Uterus (tissue), 3 donors: ENCODE measurements at regions not wholly inside any gene's neighbourhood (a gene's known extent, or its start where the extent isn't known, plus 50 kb on each side); places are given as distances from the start of the nearest gene placed in this dataset.

Experiments used
- DNase-seq, 2 donors: peaks; one replicate each; pipeline ENCODE4 v3.0.0-alpha.2; 2019 to 2020
- H3K27ac ChIP-seq, 2 donors: fragments of 200-600 bp; sonication (generic); 1 replicate in 1 of 2; 2 replicates in 1 of 2; pipeline ENCODE4 v1.5.1; 2016 to 2018
- H3K27me3 ChIP-seq, 2 donors: fragments of 200-600 bp; sonication (generic); one replicate each; pipeline ENCODE4 v1.5.1; 2018 to 2019; ENCODE audit warnings: control low read depth in 1 of 2
- H3K36me3 ChIP-seq, 2 donors: fragments of 200-600 bp; sonication (generic); one replicate each; pipeline ENCODE4 v1.5.1; 2019; ENCODE audit warnings: control low read depth in 1 of 2
- H3K4me1 ChIP-seq, 2 donors: fragments of 200-600 bp; sonication (generic); one replicate each; pipeline ENCODE4 v1.5.1; 2018 to 2019; ENCODE audit warnings: control low read depth in 1 of 2
- H3K4me3 ChIP-seq, 2 donors: fragments of 200-600 bp; sonication (generic); 1 replicate in 1 of 2; 2 replicates in 1 of 2; pipeline ENCODE4 v1.5.1; 2018 to 2019; ENCODE audit warnings: mild to moderate bottlenecking in 1 of 2
- H3K9me3 ChIP-seq, 2 donors: fragments of 200-600 bp; sonication (generic); one replicate each; pipeline ENCODE4 v1.5.1; 2019; ENCODE audit warnings: control low read depth in 1 of 2
- CTCF ChIP-seq, 4 experiments: fragments of 200-600 bp in 2 of 4; fragments of 450-650 bp in 2 of 4; sonication (generic) in 2 of 4; IDR thresholded peaks; one replicate each; pipeline ENCODE4 v1.5.1; 2016 to 2019; ENCODE audit warnings: antibody characterized with exemption in 4 of 4, mild to moderate bottlenecking in 2 of 4, moderate library complexity in 1 of 4
- POLR2A ChIP-seq, 2 donors: fragments of 450-650 bp; IDR thresholded peaks; one replicate each; pipeline ENCODE4 v1.6.1; 2016; ENCODE audit warnings: antibody characterized with exemption in 2 of 2, mild to moderate bottlenecking in 1 of 2, moderate library complexity in 1 of 2
- intact Hi-C: fragments of 100-400 bp; cut with DNase I; formaldehyde crosslinking; loops from one replicate; pipeline ENCODE4 v1.15.1; 2023; ENCODE audit warnings: low total_unique reads
- donor health status: DM: yes; HTN: yes; CAD: no.

- no peak overlapping the region for H3K27ac ChIP-seq
- no peak overlapping the region for H3K4me3 ChIP-seq
- no peaks in the 10 kb centered on the region for H3K4me1 ChIP-seq
- TF ChIP-seq CTCF (IDR thresholded peaks at IDR 0.05) = no peak
- no peak for TF ChIP-seq POLR2A (IDR thresholded peaks at IDR 0.05)
- intact Hi-C loops = no loop called here
- no peak for DNase-seq
- no peaks in the 10 kb centered on the region for H3K9me3 ChIP-seq
- no peaks in the 10 kb centered on the region for H3K27me3 ChIP-seq
- no peaks in the 10 kb centered on the region for H3K36me3 ChIP-seq
These were observed 97.5 kb downstream of the SLC10A2 start for GRCh38 chr13:102968572-102969228.

DNA sequence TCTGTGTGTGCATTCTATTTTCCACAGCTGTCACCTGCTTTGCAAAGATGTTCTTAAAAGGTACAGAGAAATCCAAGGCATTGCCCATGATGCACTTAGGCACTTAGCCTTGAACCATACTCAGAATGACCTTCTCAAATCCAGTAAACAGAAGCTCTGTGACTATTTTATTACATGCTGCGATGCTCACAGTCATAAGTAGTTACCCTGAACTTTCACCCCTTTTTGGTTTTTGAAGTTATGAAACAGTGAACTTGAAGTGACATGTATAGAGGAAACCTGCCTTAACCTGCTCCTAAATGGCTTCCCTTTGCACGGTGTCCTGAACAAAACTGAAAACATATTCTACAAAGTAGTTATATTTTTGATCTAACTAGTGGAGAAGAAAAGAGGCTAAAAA lies 100.4 kb downstream of the SLC10A2 start:
- intact Hi-C loops = no loop called here

GRCh38 chr13:102962430-102962829 lies 103.8 kb downstream of the SLC10A2 start:
- Histone ChIP-seq H3K9me3 (no peaks in the 10 kb centered on the region), H3K27ac (no peak overlapping the region), H3K36me3 (no peaks in the 10 kb centered on the region), H3K4me1 (no peaks in the 10 kb centered on the region), H3K27me3 (no peaks in the 10 kb centered on the region), H3K4me3 (no peak overlapping the region)
- DNase-seq = no peak
- intact Hi-C loops = no loop called here
- TF ChIP-seq CTCF (IDR thresholded peaks at IDR 0.05) (no peak), POLR2A (IDR thresholded peaks at IDR 0.05) (no peak)

More for the DNA sequence above, 100.4 kb downstream of the SLC10A2 start:
- Histone ChIP-seq H3K27me3 (no peaks in the 10 kb centered on the region), H3K4me1 (no peaks in the 10 kb centered on the region), H3K36me3 (no peaks in the 10 kb centered on the region), H3K27ac (no peak overlapping the region), H3K9me3 (no peaks in the 10 kb centered on the region), H3K4me3 (no peak overlapping the region)
- TF ChIP-seq POLR2A (IDR thresholded peaks at IDR 0.05) (no peak), CTCF (IDR thresholded peaks at IDR 0.05) (no peak)
- DNase-seq = no peak

- no peaks in the 10 kb centered on the region for H3K27me3 ChIP-seq
- H3K4me3 ChIP-seq = no peak overlapping the region
- no peaks in the 10 kb centered on the region for H3K4me1 ChIP-seq
- H3K27ac ChIP-seq = no peak overlapping the region
- intact Hi-C loops = no loop called here
- no peaks in the 10 kb centered on the region for H3K36me3 ChIP-seq
- TF ChIP-seq CTCF (IDR thresholded peaks at IDR 0.05) (no peak), POLR2A (IDR thresholded peaks at IDR 0.05) (no peak)
- H3K9me3 ChIP-seq = no peaks in the 10 kb centered on the region
- no peak for DNase-seq
These were observed 105.3 kb downstream of the SLC10A2 start for GRCh38 chr13:102960959-102961358.

- Histone ChIP-seq H3K9me3 (no peaks in the 10 kb centered on the region), H3K4me1 (no peaks in the 10 kb centered on the region), H3K27me3 (no peaks in the 10 kb centered on the region), H3K27ac (no peak overlapping the region), H3K36me3 (no peaks in the 10 kb centered on the region), H3K4me3 (no peak overlapping the region)
- TF ChIP-seq CTCF (IDR thresholded peaks at IDR 0.05) (no peak), POLR2A (IDR thresholded peaks at IDR 0.05) (no peak)
- no peak for DNase-seq
- intact Hi-C loops = no loop called here
These were observed 109.8 kb downstream of the SLC10A2 start for GRCh38 chr13:102956449-102956848.
